ENCODE measurements at regions not wholly inside any gene's neighbourhood (a gene's known extent, or its start where the extent isn't known, plus 50 kb on each side); places are given as distances from the start of the nearest gene placed in this dataset.

- no peak for DNase-seq
- Histone ChIP-seq H3K36me3 (ENCODE audit: control insufficient read depth in 2 of 2, extremely low read depth in 1 of 2, insufficient read depth in 1 of 2, low read length in 1 of 2) (no peaks in the 10 kb centered on the region), H3K4me1 (ENCODE audit: control insufficient read depth in 1 of 2, extremely low read depth in 1 of 2, insufficient read depth in 2 of 2, low read length in 2 of 2) (peaks cover 10 to 12% of the 10 kb centered on the region in 2 experiments), H3K27ac (ENCODE audit: low read length) (no peak overlapping the region), H3K9me3 (no peaks in the 10 kb centered on the region), H3K4me3 (ENCODE audit: control insufficient read depth in 1 of 2, extremely low read depth in 1 of 2, low read length in 1 of 2) (no peak overlapping the region), H3K27me3 (replicated peaks in 1 of 2; ENCODE audit: control insufficient read depth in 2 of 2, extremely low read depth in 1 of 2, insufficient read depth in 2 of 2, low read length in 1 of 2) (no peaks in the 10 kb centered on the region)
- ATAC-seq (replicated peaks in 1 of 4): no peak
- Mint-ChIP-seq H3K9me3 (peaks cover 4% of the 10 kb centered on the region in 3 donors), H3K4me3 (no peak overlapping the region), H3K4me1 (peaks cover 15 to 19% (median 19%) of the 10 kb centered on the region in 3 donors), H3K27ac (no peak overlapping the region), H3K36me3 (peaks cover 4% of the 10 kb centered on the region), H3K27me3 (no peaks in the 10 kb centered on the region)
- POLR2A ChIA-PET: no interaction called here
- CTCF ChIA-PET: no interaction called here
- 57% methylated on average over 1 of the region's 2 CpGs for WGBS (ENCODE audit: insufficient coverage)
Measured at GRCh38 chr2:217396586-217396985, 536.7 kb upstream of the TNP1 start.

GRCh38 chr2:217396165-217396564 is 536.3 kb upstream of the TNP1 start:
- POLR2A ChIA-PET: no interaction called here
- 80% methylated on average over 1 of the region's 2 CpGs for WGBS (ENCODE audit: insufficient coverage)
- Histone ChIP-seq H3K27me3 (replicated peaks in 1 of 2; ENCODE audit: control insufficient read depth in 2 of 2, extremely low read depth in 1 of 2, insufficient read depth in 2 of 2, low read length in 1 of 2) (no peaks in the 10 kb centered on the region), H3K4me1 (ENCODE audit: control insufficient read depth in 1 of 2, extremely low read depth in 1 of 2, insufficient read depth in 2 of 2, low read length in 2 of 2) (peaks cover 10 to 12% of the 10 kb centered on the region in 2 experiments), H3K36me3 (ENCODE audit: control insufficient read depth in 2 of 2, extremely low read depth in 1 of 2, insufficient read depth in 1 of 2, low read length in 1 of 2) (no peaks in the 10 kb centered on the region), H3K9me3 (no peaks in the 10 kb centered on the region), H3K4me3 (ENCODE audit: control insufficient read depth in 1 of 2, extremely low read depth in 1 of 2, low read length in 1 of 2) (no peak overlapping the region), H3K27ac (ENCODE audit: low read length) (no peak overlapping the region)
- CTCF ChIA-PET: no interaction called here
- ATAC-seq (replicated peaks in 1 of 4): no peak
- no peak overlapping the region for H3K4me3 Mint-ChIP-seq
- H3K27me3 Mint-ChIP-seq: no peaks in the 10 kb centered on the region
- H3K27ac Mint-ChIP-seq: no peak overlapping the region
- no peak for DNase-seq
- peaks cover 15 to 19% (median 15%) of the 10 kb centered on the region in 3 donors for H3K4me1 Mint-ChIP-seq
- peaks cover 7 to 8% (median 8%) of the 10 kb centered on the region in 3 donors for H3K9me3 Mint-ChIP-seq
- H3K36me3 Mint-ChIP-seq: peaks cover 7% of the 10 kb centered on the region

GRCh38 chr2:217394510-217395351 is 534.9 kb upstream of the TNP1 start:
- Mint-ChIP-seq H3K27me3 (no peaks in the 10 kb centered on the region), H3K27ac (no peak overlapping the region), H3K9me3 (peaks cover 7 to 17% (median 12%) of the 10 kb centered on the region in 3 donors), H3K36me3 (peaks cover 12% of the 10 kb centered on the region), H3K4me1 (peaks cover 13% of the 10 kb centered on the region in 3 donors), H3K4me3 (no peak overlapping the region)
- no peaks in the 10 kb centered on the region for H3K9me3 ChIP-seq
- peaks cover 10 to 12% of the 10 kb centered on the region in 2 experiments for H3K4me1 ChIP-seq (ENCODE audit: control insufficient read depth in 1 of 2, extremely low read depth in 1 of 2, insufficient read depth in 2 of 2, low read length in 2 of 2)
- no peak overlapping the region for H3K27ac ChIP-seq (ENCODE audit: low read length)
- H3K36me3 ChIP-seq (ENCODE audit: control insufficient read depth in 2 of 2, extremely low read depth in 1 of 2, insufficient read depth in 1 of 2, low read length in 1 of 2): no peaks in the 10 kb centered on the region
- ChIA-PET POLR2A (no interaction called here), CTCF (no interaction called here)
- peaks cover 0 to 3% of the 10 kb centered on the region in 2 experiments for H3K27me3 ChIP-seq (replicated peaks in 1 of 2; ENCODE audit: control insufficient read depth in 2 of 2, extremely low read depth in 1 of 2, insufficient read depth in 2 of 2, low read length in 1 of 2)
- no CpG with 5 or more reads among the region's 8 CpGs for WGBS (ENCODE audit: insufficient coverage)
- ATAC-seq (replicated peaks in 1 of 4) (no peak), DNase-seq (no peak)
- no peak overlapping the region for H3K4me3 ChIP-seq (ENCODE audit: control insufficient read depth in 1 of 2, extremely low read depth in 1 of 2, low read length in 1 of 2)

GRCh38 chr2:217393585-217394032 is 533.7 kb upstream of the TNP1 start:
- no peaks in the 10 kb centered on the region for H3K27me3 Mint-ChIP-seq
- Histone ChIP-seq H3K27me3 (replicated peaks in 1 of 2; ENCODE audit: control insufficient read depth in 2 of 2, extremely low read depth in 1 of 2, insufficient read depth in 2 of 2, low read length in 1 of 2) (peaks cover 0 to 3% of the 10 kb centered on the region in 2 experiments), H3K27ac (ENCODE audit: low read length) (no peak overlapping the region), H3K9me3 (no peaks in the 10 kb centered on the region), H3K4me1 (ENCODE audit: control insufficient read depth in 1 of 2, extremely low read depth in 1 of 2, insufficient read depth in 2 of 2, low read length in 2 of 2) (peaks cover 2 to 5% of the 10 kb centered on the region in 2 experiments), H3K4me3 (ENCODE audit: control insufficient read depth in 1 of 2, extremely low read depth in 1 of 2, low read length in 1 of 2) (no peak overlapping the region), H3K36me3 (ENCODE audit: control insufficient read depth in 2 of 2, extremely low read depth in 1 of 2, insufficient read depth in 1 of 2, low read length in 1 of 2) (no peaks in the 10 kb centered on the region)
- peaks cover 5 to 6% (median 5%) of the 10 kb centered on the region in 3 donors for H3K4me1 Mint-ChIP-seq
- ATAC-seq (replicated peaks in 1 of 4): no peak
- H3K9me3 Mint-ChIP-seq: peaks cover 7 to 17% (median 12%) of the 10 kb centered on the region in 3 donors
- 64% methylated on average over 4 of the region's 4 CpGs for WGBS (ENCODE audit: insufficient coverage)
- H3K27ac Mint-ChIP-seq: no peak overlapping the region
- ChIA-PET POLR2A (no interaction called here), CTCF (no interaction called here)
- DNase-seq: no peak
- H3K36me3 Mint-ChIP-seq: peaks cover 12% of the 10 kb centered on the region
- no peak overlapping the region for H3K4me3 Mint-ChIP-seq

- H3K27ac ChIP-seq (ENCODE audit: low read length): no peak overlapping the region
- Mint-ChIP-seq H3K4me3 (no peak overlapping the region), H3K27ac (no peak overlapping the region), H3K36me3 (peaks cover 12% of the 10 kb centered on the region), H3K4me1 (peaks cover 0 to under 1% (median 0%) of the 10 kb centered on the region in 3 donors), H3K9me3 (peaks cover 7 to 17% (median 12%) of the 10 kb centered on the region in 3 donors), H3K27me3 (no peaks in the 10 kb centered on the region)
- ChIA-PET CTCF (no interaction called here), POLR2A (no interaction called here)
- no peaks in the 10 kb centered on the region for H3K36me3 ChIP-seq (ENCODE audit: control insufficient read depth in 2 of 2, extremely low read depth in 1 of 2, insufficient read depth in 1 of 2, low read length in 1 of 2)
- WGBS (ENCODE audit: insufficient coverage): no CpG with 5 or more reads among the region's 5 CpGs
- no peak for ATAC-seq (replicated peaks in 1 of 4)
- H3K4me3 ChIP-seq (ENCODE audit: control insufficient read depth in 1 of 2, extremely low read depth in 1 of 2, low read length in 1 of 2): no peak overlapping the region
- no peak for DNase-seq
- peaks cover 0 to under 1% of the 10 kb centered on the region in 2 experiments for H3K4me1 ChIP-seq (ENCODE audit: control insufficient read depth in 1 of 2, extremely low read depth in 1 of 2, insufficient read depth in 2 of 2, low read length in 2 of 2)
- H3K27me3 ChIP-seq (replicated peaks in 1 of 2; ENCODE audit: control insufficient read depth in 2 of 2, extremely low read depth in 1 of 2, insufficient read depth in 2 of 2, low read length in 1 of 2): peaks cover 0 to 3% of the 10 kb centered on the region in 2 experiments
- no peaks in the 10 kb centered on the region for H3K9me3 ChIP-seq
Measured at GRCh38 chr2:217392930-217393584, 533.2 kb upstream of the TNP1 start.

- no peak for DNase-seq
- peaks cover 0 to 5% of the 10 kb centered on the region in 2 experiments for H3K4me1 ChIP-seq (ENCODE audit: control insufficient read depth in 1 of 2, extremely low read depth in 1 of 2, insufficient read depth in 2 of 2, low read length in 2 of 2)
- no peak overlapping the region for H3K4me3 ChIP-seq (ENCODE audit: control insufficient read depth in 1 of 2, extremely low read depth in 1 of 2, low read length in 1 of 2)
- peaks cover 7 to 17% (median 12%) of the 10 kb centered on the region in 3 donors for H3K9me3 Mint-ChIP-seq
- ATAC-seq (replicated peaks in 1 of 4): no peak
- POLR2A ChIA-PET: no interaction called here
- CTCF ChIA-PET: no interaction called here
- no peak overlapping the region for H3K27ac ChIP-seq (ENCODE audit: low read length)
- no peaks in the 10 kb centered on the region for H3K9me3 ChIP-seq
- no peak overlapping the region for H3K4me3 Mint-ChIP-seq
- peaks cover 12% of the 10 kb centered on the region for H3K36me3 Mint-ChIP-seq
- peaks cover 0 to 3% of the 10 kb centered on the region in 2 experiments for H3K27me3 ChIP-seq (replicated peaks in 1 of 2; ENCODE audit: control insufficient read depth in 2 of 2, extremely low read depth in 1 of 2, insufficient read depth in 2 of 2, low read length in 1 of 2)
- no peaks in the 10 kb centered on the region for H3K36me3 ChIP-seq (ENCODE audit: control insufficient read depth in 2 of 2, extremely low read depth in 1 of 2, insufficient read depth in 1 of 2, low read length in 1 of 2)
- no peak overlapping the region for H3K27ac Mint-ChIP-seq
- 47% methylated on average over 4 of the region's 4 CpGs for WGBS (ENCODE audit: insufficient coverage)
- peaks cover 0 to 6% of the 10 kb centered on the region in 2 donors for H3K27me3 Mint-ChIP-seq
- H3K4me1 Mint-ChIP-seq: peaks cover 0 to 9% (median 4%) of the 10 kb centered on the region in 3 donors
Measured at GRCh38 chr2:217387776-217388387, 528.0 kb upstream of the TNP1 start.
